Sigmoid colon (tissue), 4 donors: ENCODE measurements at regions not wholly inside any gene's neighbourhood (a gene's known extent, or its start where the extent isn't known, plus 50 kb on each side); places are given as distances from the start of the nearest gene placed in this dataset.

Experiments used
- CTCF ChIP-seq, 4 experiments: fragments of 450-650 bp in 3 of 4; fragments of 200-600 bp in 1 of 4; IDR thresholded peaks; one replicate each; pipeline ENCODE4 v1.5.1; 2016 to 2019; ENCODE audit warnings: antibody characterized with exemption in 4 of 4, mild to moderate bottlenecking in 3 of 4, moderate library complexity in 2 of 4
- EP300 ChIP-seq, 4 donors: sonication (generic); formaldehyde crosslinking; IDR thresholded peaks; one replicate each; pipeline ENCODE4 v1.6.1; 2017; ENCODE audit warnings: antibody characterized with exemption in 4 of 4
- POLR2A ChIP-seq, 2 donors: fragments of 450-650 bp; IDR thresholded peaks; one replicate each; pipeline ENCODE4 v1.6.1; 2016; ENCODE audit warnings: antibody characterized with exemption in 2 of 2, mild to moderate bottlenecking in 2 of 2, moderate library complexity in 2 of 2
- POLR2AphosphoS5 ChIP-seq, 4 donors: sonication (generic); formaldehyde crosslinking; IDR thresholded peaks; one replicate each; pipeline ENCODE4 v1.6.1; 2017; ENCODE audit warnings: antibody characterized with exemption in 4 of 4

GRCh38 chr20:60204601-60205000, 246.4 kb downstream of the CDH26 start:
- no peak for TF ChIP-seq CTCF (IDR thresholded peaks at IDR 0.05)
- TF ChIP-seq EP300 (IDR thresholded peaks at IDR 0.05): no peak
- no peak for TF ChIP-seq POLR2A (IDR thresholded peaks at IDR 0.05)
- TF ChIP-seq POLR2AphosphoS5 (IDR thresholded peaks at IDR 0.05): no peak
